HG02623 (cell line): ENCODE measurements at regions not wholly inside any gene's neighbourhood (a gene's known extent, or its start where the extent isn't known, plus 50 kb on each side); places are given as distances from the start of the nearest gene placed in this dataset.

Experiments used
- ATAC-seq: cut with Tn5 transposase; IDR thresholded peaks from one replicate; pipeline ENCODE4 v1.9.1; 2021; ENCODE audit warnings: moderate library complexity; ENCODE audit not compliant: unreplicated experiment

- no peak for ATAC-seq
These were observed 141.5 kb downstream of the VEGFA start for GRCh38 chr6:43911354-43912115.

- ATAC-seq, result no peak
These were observed 140.8 kb downstream of the VEGFA start for GRCh38 chr6:43910638-43911353.

- ATAC-seq, result no peak
These were observed 140.2 kb downstream of the VEGFA start for GRCh38 chr6:43910149-43910637.

- no peak for ATAC-seq
These were observed 139.6 kb downstream of the VEGFA start for GRCh38 chr6:43909474-43910148.

- ATAC-seq, result no peak
These were observed 137.9 kb downstream of the VEGFA start for GRCh38 chr6:43907789-43908472.

GRCh38 chr6:43907312-43907711 is 137.3 kb downstream of the VEGFA start:
- ATAC-seq, result no peak

GRCh38 chr6:43904311-43905123 is 134.5 kb downstream of the VEGFA start:
- no peak for ATAC-seq

GRCh38 chr6:43903739-43904290 is 133.8 kb downstream of the VEGFA start:
- ATAC-seq, result no peak

- ATAC-seq, result no peak
These were observed 131.8 kb downstream of the VEGFA start for GRCh38 chr6:43901733-43902230.

GRCh38 chr6:43900916-43901732 is 131.1 kb downstream of the VEGFA start:
- no peak for ATAC-seq

- ATAC-seq, result no peak
These were observed 130.5 kb downstream of the VEGFA start for GRCh38 chr6:43900560-43900915.

- no peak for ATAC-seq
These were observed 129.8 kb downstream of the VEGFA start for GRCh38 chr6:43899830-43900229.

GRCh38 chr6:43898358-43899131 is 128.5 kb downstream of the VEGFA start:
- ATAC-seq, result no peak

- no peak for ATAC-seq
These were observed 127.7 kb downstream of the VEGFA start for GRCh38 chr6:43897571-43898302.

GRCh38 chr6:43896329-43897255 is 126.6 kb downstream of the VEGFA start:
- ATAC-seq, result no peak

- no peak for ATAC-seq
These were observed 125.8 kb downstream of the VEGFA start for GRCh38 chr6:43895656-43896328.
